Neural progenitor cell (in vitro differentiated cells): ENCODE measurements at regions not wholly inside any gene's neighbourhood (a gene's known extent, or its start where the extent isn't known, plus 50 kb on each side); places are given as distances from the start of the nearest gene placed in this dataset.

Experiments
- EZH2 ChIP-seq: fragments of 200-600 bp; sonication (generic); IDR thresholded peaks from 2 replicates; pipeline ENCODE4 v1.6.1; 2017; ENCODE audit warnings: antibody characterized with exemption, mild to moderate bottlenecking, moderate library complexity
- EZH2phosphoT487 ChIP-seq: fragments of 200-600 bp; sonication (generic); IDR thresholded peaks from 2 replicates; pipeline ENCODE4 v1.6.1; 2017; ENCODE audit warnings: antibody characterized with exemption
- TF ChIP-seq, protein P1 (sequence below): fragments of 200-600 bp; sonication (generic); IDR thresholded peaks from 2 replicates; pipeline ENCODE4 v1.5.1; 2017; ENCODE audit warnings: antibody characterized with exemption, mild to moderate bottlenecking

DNA sequence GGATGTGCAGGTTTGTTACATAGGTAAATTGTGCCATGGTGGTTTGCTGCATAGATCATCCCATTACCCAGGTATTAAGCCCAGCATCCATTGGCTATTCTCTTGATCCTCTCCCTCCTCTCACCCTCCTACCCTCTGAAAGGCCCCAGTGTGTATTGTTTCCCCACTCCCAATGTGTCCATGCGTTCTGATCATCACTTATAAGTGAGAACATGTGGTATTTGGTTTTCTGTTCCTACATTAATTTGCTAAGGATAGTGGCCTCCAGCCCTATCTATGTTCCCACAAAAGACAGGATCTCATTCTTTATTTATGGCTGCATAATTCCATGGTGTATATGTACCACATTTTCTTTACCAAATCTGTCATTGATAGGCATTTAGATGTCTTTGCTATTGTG lies 243.3 kb upstream of the PDE4D start:
- TF ChIP-seq EZH2, result no peak
- TF ChIP-seq, protein P1, sequence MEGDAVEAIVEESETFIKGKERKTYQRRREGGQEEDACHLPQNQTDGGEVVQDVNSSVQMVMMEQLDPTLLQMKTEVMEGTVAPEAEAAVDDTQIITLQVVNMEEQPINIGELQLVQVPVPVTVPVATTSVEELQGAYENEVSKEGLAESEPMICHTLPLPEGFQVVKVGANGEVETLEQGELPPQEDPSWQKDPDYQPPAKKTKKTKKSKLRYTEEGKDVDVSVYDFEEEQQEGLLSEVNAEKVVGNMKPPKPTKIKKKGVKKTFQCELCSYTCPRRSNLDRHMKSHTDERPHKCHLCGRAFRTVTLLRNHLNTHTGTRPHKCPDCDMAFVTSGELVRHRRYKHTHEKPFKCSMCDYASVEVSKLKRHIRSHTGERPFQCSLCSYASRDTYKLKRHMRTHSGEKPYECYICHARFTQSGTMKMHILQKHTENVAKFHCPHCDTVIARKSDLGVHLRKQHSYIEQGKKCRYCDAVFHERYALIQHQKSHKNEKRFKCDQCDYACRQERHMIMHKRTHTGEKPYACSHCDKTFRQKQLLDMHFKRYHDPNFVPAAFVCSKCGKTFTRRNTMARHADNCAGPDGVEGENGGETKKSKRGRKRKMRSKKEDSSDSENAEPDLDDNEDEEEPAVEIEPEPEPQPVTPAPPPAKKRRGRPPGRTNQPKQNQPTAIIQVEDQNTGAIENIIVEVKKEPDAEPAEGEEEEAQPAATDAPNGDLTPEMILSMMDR, result no peak
- no peak for TF ChIP-seq EZH2phosphoT487
